Osteoblast (primary cell): ENCODE measurements at regions not wholly inside any gene's neighbourhood (a gene's known extent, or its start where the extent isn't known, plus 50 kb on each side); places are given as distances from the start of the nearest gene placed in this dataset.

ENCODE experiments used
- DNase-seq: peaks from one replicate; pipeline ENCODE4 v3.0.0; 2011; ENCODE audit warnings: low spot score, mixed read lengths; ENCODE audit not compliant: insufficient read length; ENCODE audit errors: missing footprints
- H2AFZ ChIP-seq: 2 replicates; pipeline ENCODE4 v1.6.0; 2011; ENCODE audit warnings: mild to moderate bottlenecking, low read length
- H3K27ac ChIP-seq: 2 replicates; pipeline ENCODE4 v1.5.1; 2011; ENCODE audit warnings: mild to moderate bottlenecking, low read depth, low read length, moderate library complexity
- H3K27me3 ChIP-seq: 2 replicates; pipeline ENCODE4 v1.6.0; 2012; ENCODE audit warnings: mild to moderate bottlenecking, control low read depth, inconsistent platforms, low read length, moderate library complexity; ENCODE audit not compliant: insufficient read depth
- H3K36me3 ChIP-seq: 2 replicates; pipeline ENCODE4 v1.5.1; 2011; ENCODE audit warnings: mild to moderate bottlenecking, low read length, control low read depth, moderate library complexity; ENCODE audit not compliant: insufficient read depth
- H3K4me1 ChIP-seq: 2 replicates; pipeline ENCODE4 v1.5.1; 2011; ENCODE audit warnings: mild to moderate bottlenecking, low read length, control low read depth, moderate library complexity; ENCODE audit not compliant: insufficient read depth
- H3K4me2 ChIP-seq: 2 replicates; pipeline ENCODE4 v1.6.0; 2011; ENCODE audit warnings: mild to moderate bottlenecking, low read length; ENCODE audit not compliant: insufficient read depth
- H3K4me3 ChIP-seq: fragments of 200-600 bp; sonication (generic); 3 replicates; pipeline ENCODE4 v1.5.1; 2012; ENCODE audit warnings: mild to moderate bottlenecking, low read length, inconsistent platforms; ENCODE audit not compliant: insufficient read depth
- H3K79me2 ChIP-seq: 2 replicates; pipeline ENCODE4 v1.6.0; 2012; ENCODE audit warnings: mild to moderate bottlenecking, low read length, control low read depth, inconsistent platforms; ENCODE audit not compliant: insufficient read depth
- H3K9me3 ChIP-seq: 2 replicates; pipeline ENCODE4 v1.5.1; 2011; ENCODE audit warnings: low read depth, low read length, control low read depth
- H4K20me1 ChIP-seq: 2 replicates; pipeline ENCODE4 v1.6.0; 2012; ENCODE audit warnings: mild to moderate bottlenecking, low read length, control low read depth; ENCODE audit not compliant: insufficient read depth
- TF ChIP-seq, protein P1 (sequence below): IDR thresholded peaks from 2 replicates; pipeline ENCODE4 v1.5.1; 2011; ENCODE audit warnings: mild to moderate bottlenecking, low read depth, low read length, moderate library complexity; ENCODE audit errors: extremely low read depth

DNA sequence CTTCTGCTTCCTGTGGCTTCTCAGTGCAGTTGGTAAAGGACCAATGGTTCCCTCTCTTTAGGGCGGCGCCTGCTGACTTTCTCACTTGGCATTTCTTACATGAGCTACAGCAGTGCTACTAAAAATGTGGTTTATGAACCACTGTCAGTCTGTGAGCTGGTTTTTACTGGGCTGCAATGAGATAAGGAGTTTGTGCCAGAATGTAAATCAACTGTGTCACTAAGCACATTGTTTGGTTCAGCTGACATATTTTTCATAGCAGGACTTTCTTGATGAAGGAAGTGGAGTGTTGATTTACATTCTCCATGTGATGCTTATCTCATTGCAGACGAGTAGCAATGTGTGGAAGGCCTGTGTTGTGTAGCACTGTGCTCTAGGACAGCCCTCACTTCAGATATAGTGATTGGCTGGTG is 463.3 kb downstream of the SOX6 start:
- no peak for DNase-seq
- Histone ChIP-seq H3K4me2 (no peak overlapping the region), H2AFZ (peak overlapping the region; percentile 6), H3K9me3 (no peaks in the 10 kb centered on the region), H3K79me2 (no peaks in the 10 kb centered on the region), H3K4me1 (peaks cover 48% of the 10 kb centered on the region), H4K20me1 (no peaks in the 10 kb centered on the region), H3K27ac (peak overlapping the region; percentile 4), H3K4me3 (no peak overlapping the region), H3K36me3 (no peaks in the 10 kb centered on the region), H3K27me3 (no peaks in the 10 kb centered on the region)
- TF ChIP-seq, protein P1, sequence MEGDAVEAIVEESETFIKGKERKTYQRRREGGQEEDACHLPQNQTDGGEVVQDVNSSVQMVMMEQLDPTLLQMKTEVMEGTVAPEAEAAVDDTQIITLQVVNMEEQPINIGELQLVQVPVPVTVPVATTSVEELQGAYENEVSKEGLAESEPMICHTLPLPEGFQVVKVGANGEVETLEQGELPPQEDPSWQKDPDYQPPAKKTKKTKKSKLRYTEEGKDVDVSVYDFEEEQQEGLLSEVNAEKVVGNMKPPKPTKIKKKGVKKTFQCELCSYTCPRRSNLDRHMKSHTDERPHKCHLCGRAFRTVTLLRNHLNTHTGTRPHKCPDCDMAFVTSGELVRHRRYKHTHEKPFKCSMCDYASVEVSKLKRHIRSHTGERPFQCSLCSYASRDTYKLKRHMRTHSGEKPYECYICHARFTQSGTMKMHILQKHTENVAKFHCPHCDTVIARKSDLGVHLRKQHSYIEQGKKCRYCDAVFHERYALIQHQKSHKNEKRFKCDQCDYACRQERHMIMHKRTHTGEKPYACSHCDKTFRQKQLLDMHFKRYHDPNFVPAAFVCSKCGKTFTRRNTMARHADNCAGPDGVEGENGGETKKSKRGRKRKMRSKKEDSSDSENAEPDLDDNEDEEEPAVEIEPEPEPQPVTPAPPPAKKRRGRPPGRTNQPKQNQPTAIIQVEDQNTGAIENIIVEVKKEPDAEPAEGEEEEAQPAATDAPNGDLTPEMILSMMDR, result no peak

- Histone ChIP-seq H3K79me2 (no peaks in the 10 kb centered on the region), H3K27ac (no peak overlapping the region), H2AFZ (no peak overlapping the region), H3K4me1 (peaks cover 24% of the 10 kb centered on the region), H3K4me3 (no peak overlapping the region), H3K4me2 (no peak overlapping the region), H3K27me3 (no peaks in the 10 kb centered on the region), H3K36me3 (no peaks in the 10 kb centered on the region), H4K20me1 (no peaks in the 10 kb centered on the region), H3K9me3 (no peaks in the 10 kb centered on the region)
- DNase-seq, result no peak
- TF ChIP-seq, protein P1, result no peak
Measured at GRCh38 chr11:15896026-15896425, 460.3 kb downstream of the SOX6 start.

GRCh38 chr11:15896530-15896929 is 459.8 kb downstream of the SOX6 start:
- H2AFZ ChIP-seq, result no peak overlapping the region
- H3K4me1 ChIP-seq, result peaks cover 28% of the 10 kb centered on the region
- H3K36me3 ChIP-seq, result no peaks in the 10 kb centered on the region
- H3K79me2 ChIP-seq, result no peaks in the 10 kb centered on the region
- H3K4me3 ChIP-seq, result no peak overlapping the region
- no peak for DNase-seq
- TF ChIP-seq, protein P1, result no peak
- no peaks in the 10 kb centered on the region for H3K27me3 ChIP-seq
- H3K4me2 ChIP-seq, result no peak overlapping the region
- H3K9me3 ChIP-seq, result no peaks in the 10 kb centered on the region
- no peaks in the 10 kb centered on the region for H4K20me1 ChIP-seq
- H3K27ac ChIP-seq, result no peak overlapping the region

GRCh38 chr11:15897211-15897960 is 459.0 kb downstream of the SOX6 start:
- Histone ChIP-seq H3K27ac (no peak overlapping the region), H3K4me3 (no peak overlapping the region), H4K20me1 (no peaks in the 10 kb centered on the region), H3K79me2 (no peaks in the 10 kb centered on the region), H3K4me2 (peak overlapping the region; percentile 49), H3K27me3 (no peaks in the 10 kb centered on the region), H3K9me3 (no peaks in the 10 kb centered on the region), H3K4me1 (peaks cover 30% of the 10 kb centered on the region), H2AFZ (no peak overlapping the region), H3K36me3 (no peaks in the 10 kb centered on the region)
- TF ChIP-seq, protein P1, result no peak
- peak; percentile 88 for DNase-seq
